ENCODE measurements at regions not wholly inside any gene's neighbourhood (a gene's known extent, or its start where the extent isn't known, plus 50 kb on each side); places are given as distances from the start of the nearest gene placed in this dataset.

DNA sequence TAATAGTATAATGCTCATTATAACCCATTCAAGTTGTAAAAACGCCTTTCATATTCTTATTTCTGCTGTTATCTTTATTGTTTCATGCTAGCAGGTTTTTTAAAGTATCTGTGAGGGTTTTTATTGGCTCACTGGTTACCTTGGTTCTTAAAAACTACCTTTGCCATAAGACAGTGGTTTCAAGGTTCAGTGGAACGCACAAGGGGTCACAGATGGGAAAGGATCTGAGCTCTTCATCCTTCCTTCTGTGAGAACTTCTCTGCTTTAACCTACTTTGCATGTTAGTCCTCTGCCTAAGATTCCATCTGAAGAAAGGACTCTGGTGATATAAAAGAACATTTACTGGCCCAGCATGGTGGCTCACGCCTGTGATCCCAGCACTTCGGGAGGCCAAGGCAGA, 492.6 kb downstream of the CD83 start:
- in situ Hi-C loops (cut with HindIII; ENCODE audit: low sequenced_read_pairs): no loop called here
- TF ChIP-seq, protein P1, sequence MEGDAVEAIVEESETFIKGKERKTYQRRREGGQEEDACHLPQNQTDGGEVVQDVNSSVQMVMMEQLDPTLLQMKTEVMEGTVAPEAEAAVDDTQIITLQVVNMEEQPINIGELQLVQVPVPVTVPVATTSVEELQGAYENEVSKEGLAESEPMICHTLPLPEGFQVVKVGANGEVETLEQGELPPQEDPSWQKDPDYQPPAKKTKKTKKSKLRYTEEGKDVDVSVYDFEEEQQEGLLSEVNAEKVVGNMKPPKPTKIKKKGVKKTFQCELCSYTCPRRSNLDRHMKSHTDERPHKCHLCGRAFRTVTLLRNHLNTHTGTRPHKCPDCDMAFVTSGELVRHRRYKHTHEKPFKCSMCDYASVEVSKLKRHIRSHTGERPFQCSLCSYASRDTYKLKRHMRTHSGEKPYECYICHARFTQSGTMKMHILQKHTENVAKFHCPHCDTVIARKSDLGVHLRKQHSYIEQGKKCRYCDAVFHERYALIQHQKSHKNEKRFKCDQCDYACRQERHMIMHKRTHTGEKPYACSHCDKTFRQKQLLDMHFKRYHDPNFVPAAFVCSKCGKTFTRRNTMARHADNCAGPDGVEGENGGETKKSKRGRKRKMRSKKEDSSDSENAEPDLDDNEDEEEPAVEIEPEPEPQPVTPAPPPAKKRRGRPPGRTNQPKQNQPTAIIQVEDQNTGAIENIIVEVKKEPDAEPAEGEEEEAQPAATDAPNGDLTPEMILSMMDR (IDR thresholded peaks at IDR 0.05; ENCODE audit: low read depth, low read length): no peak
- H3K4me3 ChIP-seq (ENCODE audit: low read depth, low read length): no peak overlapping the region
- DNase-seq (ENCODE audit: low read depth, low spot score): no peak

DNA sequence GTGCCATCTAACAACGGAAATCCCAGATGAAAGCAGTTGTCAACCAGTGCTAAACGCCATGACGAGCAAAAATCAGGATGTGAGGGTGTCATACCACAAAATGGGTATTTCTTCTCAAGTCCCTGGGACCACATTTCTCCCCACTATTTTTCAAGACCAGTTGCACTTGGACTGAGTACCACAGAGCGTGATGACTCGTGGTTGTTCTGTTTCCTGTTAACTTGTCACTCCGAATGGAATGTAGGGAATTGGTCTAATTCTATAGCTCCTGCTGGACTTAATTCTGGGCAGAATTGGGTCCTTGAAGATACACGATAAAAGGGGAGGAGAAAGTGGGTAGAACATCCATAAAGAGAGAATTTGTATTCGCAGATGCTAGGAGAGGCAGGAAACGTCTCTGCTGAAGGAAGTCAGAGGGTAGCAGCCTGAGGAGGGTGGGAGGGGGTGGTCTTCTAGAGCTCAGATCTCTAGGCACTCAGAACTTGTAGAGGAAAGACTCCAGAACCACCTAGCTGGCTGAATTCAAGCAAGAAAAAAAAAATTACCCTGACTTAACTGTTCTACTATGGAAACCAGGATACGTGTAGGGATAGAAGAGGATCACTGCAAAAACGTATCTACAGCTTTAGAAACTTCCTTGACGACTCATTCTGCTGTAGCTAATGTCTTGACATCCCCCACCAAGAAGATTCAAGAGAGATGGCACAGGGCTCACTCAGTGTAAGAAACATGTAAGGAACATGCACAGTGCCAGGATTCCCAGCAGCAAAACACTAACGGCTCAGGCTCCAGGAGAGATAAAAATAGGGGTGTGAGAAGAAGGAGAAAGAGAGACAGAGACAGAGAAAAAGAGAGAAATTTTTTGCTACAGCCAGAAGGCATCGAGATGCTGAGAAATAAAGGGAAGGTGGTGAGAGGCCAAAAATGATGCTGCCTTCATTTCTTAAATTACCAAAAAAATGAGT, 494.7 kb downstream of the CD83 start:
- in situ Hi-C loops (cut with HindIII; ENCODE audit: low sequenced_read_pairs): no loop called here
- TF ChIP-seq, protein P1 (IDR thresholded peaks at IDR 0.05; ENCODE audit: low read depth, low read length): no peak
- no peak for DNase-seq (ENCODE audit: low read depth, low spot score)
- H3K4me3 ChIP-seq (ENCODE audit: low read depth, low read length): no peak overlapping the region

- H3K4me3 ChIP-seq (ENCODE audit: low read depth, low read length): no peak overlapping the region
- in situ Hi-C loops (cut with HindIII; ENCODE audit: low sequenced_read_pairs): no loop called here
- TF ChIP-seq, protein P1 (IDR thresholded peaks at IDR 0.05; ENCODE audit: low read depth, low read length): no peak
- no peak for DNase-seq (ENCODE audit: low read depth, low spot score)
Observed at GRCh38 chr6:14614631-14615030, 497.1 kb downstream of the CD83 start.

GRCh38 chr6:14616656-14617055, 499.1 kb downstream of the CD83 start:
- in situ Hi-C loops (cut with HindIII; ENCODE audit: low sequenced_read_pairs): no loop called here
- no peak overlapping the region for H3K4me3 ChIP-seq (ENCODE audit: low read depth, low read length)
- no peak for DNase-seq (ENCODE audit: low read depth, low spot score)
- TF ChIP-seq, protein P1 (IDR thresholded peaks at IDR 0.05; ENCODE audit: low read depth, low read length): no peak

GRCh38 chr6:14618759-14619418, 501.3 kb downstream of the CD83 start:
- TF ChIP-seq, protein P1 (IDR thresholded peaks at IDR 0.05; ENCODE audit: low read depth, low read length): no peak
- no peak overlapping the region for H3K4me3 ChIP-seq (ENCODE audit: low read depth, low read length)
- in situ Hi-C loops (cut with HindIII; ENCODE audit: low sequenced_read_pairs): no loop called here
- no peak for DNase-seq (ENCODE audit: low read depth, low spot score)

DNA sequence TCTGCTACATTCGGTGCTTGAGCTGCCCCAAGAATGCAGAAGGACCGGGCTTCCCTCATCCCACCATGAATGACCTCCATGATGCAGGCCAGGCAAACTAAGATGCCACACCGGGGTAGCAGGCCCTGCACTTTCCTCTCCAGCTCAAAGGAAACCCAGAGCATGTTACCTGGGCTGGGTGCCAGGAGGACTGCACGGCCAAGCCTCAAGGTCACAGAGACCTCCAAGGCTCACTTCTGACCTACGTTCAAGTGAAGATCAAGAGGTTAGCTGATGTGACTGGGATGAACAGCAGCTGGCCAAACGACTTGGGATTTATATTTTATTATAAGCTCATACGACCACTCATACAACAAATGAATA, 501.8 kb downstream of the CD83 start:
- DNase-seq (ENCODE audit: low read depth, low spot score): no peak
- in situ Hi-C loops (cut with HindIII; ENCODE audit: low sequenced_read_pairs): no loop called here
- no peak overlapping the region for H3K4me3 ChIP-seq (ENCODE audit: low read depth, low read length)
- TF ChIP-seq, protein P1 (IDR thresholded peaks at IDR 0.05; ENCODE audit: low read depth, low read length): no peak

Measured in astrocyte of the spinal cord (primary cell).